Fibroblast of peridontal ligament (primary cell): ENCODE measurements at regions not wholly inside any gene's neighbourhood (a gene's known extent, or its start where the extent isn't known, plus 50 kb on each side); places are given as distances from the start of the nearest gene placed in this dataset.

ENCODE experiments used
- DNase-seq: peaks from one replicate; pipeline ENCODE4 v3.0.0-alpha.2; 2010; ENCODE audit errors: extremely low read depth

DNA sequence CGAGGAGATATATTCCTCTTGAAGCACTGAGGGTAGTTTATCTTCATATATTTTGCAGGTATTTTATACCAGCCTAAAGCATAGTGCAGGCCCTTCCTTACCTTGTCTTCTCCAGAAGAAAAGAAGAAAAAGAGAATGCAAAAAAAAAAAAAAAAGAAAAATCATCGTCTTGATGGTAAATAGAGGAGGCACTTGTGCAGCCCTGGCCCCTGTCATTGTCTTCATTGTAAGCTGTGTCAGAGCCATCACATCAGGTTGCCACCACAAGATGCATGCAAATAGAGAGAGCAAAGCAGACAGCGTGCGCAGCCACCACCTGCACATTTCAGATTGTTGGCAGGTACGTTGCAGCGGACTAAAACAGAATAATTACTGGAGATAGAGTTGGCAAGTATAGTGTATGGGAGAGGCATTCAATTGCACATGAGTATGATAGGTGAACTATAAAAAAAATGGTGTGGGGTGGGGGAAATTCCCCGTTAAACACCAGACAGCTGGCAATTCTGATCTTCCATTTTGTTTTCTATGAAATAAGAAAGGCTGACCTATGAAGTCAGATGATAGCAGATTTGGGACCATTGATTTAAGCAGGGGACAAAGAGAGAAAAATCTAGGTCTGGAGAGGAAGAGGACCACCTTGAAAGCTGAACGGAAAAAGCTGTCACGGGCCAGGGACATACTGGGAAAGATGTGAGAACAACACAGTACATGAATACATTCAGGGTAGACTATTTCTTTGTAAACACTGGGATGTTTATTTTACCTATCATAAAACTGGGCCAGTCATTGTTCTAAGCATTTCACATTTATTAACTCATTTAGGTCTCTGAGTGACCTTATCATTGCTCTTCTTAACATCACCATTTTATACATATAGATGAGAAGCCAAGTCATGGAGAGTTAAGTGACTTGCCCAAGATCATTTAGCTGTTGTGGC lies 306.3 kb upstream of the SP8 start:
- no peak for DNase-seq

DNA sequence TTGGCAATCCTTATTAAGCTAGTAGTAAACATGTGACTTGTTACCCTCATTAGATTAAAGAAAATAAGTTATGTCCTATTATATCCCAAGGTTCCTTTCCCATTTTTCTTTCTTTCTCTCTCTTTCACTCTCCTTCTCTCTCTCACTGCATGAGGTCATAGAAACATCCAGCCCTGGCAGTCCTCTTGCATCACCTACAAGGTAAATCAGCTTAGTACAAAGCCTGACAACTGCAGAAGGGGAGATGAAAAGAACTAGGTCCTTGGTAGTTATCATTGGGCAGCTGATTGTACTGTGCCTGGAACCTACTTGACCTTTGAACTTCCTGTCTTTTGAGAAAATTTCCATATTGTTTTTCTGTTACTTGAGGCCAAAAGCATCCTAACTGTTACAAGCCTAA lies 307.9 kb upstream of the SP8 start:
- DNase-seq = no peak

DNA sequence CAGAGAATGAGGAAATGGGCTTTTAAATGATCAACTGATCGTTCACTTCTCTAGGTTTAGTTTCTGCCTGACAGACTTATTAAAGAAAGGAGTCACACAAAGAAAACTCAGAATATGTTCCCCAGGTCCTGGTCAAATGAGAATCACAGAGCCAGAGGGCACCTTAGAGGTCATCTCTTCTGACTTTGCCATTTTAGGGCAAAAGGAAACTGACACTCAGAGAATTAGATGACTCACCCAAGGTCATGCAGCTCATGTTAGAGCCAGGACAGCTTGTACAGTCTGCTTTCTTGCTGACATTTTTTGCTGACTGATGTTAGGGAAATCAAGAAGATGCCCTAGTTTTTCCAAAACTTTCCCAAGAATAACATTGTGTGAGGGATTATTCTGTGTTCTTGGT lies 312.7 kb upstream of the SP8 start:
- DNase-seq = no peak

DNA sequence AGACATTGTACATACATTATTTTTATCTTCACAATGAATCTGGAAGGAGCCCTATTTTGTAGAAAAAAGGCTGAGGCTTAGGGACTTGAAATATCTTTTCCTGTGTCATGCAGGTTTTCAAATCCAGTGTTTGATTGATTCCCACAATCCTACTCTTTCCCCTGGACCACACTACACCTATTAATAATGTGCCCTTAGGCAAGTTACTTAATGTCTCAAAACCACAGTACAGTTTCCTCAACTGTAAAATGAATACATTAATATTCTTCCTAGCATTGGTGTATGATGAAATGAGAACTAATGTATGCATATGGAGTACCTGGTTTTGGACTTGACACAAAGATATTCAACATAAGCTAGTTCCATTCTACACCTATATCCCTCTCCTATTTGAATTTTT lies 313.3 kb upstream of the SP8 start:
- no peak for DNase-seq

DNA sequence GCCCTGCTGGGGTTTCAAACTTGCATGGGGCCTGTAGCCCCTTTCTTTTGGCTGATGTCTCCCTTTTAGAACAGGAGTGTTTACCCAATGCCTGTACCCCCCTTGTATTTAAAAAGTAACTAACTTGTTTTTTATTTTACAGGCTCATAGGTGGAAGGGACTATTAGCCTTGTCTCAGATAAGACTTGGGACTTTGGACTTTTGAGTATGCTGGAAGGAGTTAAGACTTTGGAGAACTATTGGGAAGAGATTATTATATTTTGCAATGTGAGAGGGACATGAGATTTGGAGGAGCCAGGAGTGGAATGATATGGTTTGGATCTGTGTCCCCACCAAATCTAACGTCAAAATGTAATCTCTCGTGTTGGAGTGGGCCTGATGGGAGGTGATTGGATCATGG lies 314.9 kb upstream of the SP8 start:
- no peak for DNase-seq

DNA sequence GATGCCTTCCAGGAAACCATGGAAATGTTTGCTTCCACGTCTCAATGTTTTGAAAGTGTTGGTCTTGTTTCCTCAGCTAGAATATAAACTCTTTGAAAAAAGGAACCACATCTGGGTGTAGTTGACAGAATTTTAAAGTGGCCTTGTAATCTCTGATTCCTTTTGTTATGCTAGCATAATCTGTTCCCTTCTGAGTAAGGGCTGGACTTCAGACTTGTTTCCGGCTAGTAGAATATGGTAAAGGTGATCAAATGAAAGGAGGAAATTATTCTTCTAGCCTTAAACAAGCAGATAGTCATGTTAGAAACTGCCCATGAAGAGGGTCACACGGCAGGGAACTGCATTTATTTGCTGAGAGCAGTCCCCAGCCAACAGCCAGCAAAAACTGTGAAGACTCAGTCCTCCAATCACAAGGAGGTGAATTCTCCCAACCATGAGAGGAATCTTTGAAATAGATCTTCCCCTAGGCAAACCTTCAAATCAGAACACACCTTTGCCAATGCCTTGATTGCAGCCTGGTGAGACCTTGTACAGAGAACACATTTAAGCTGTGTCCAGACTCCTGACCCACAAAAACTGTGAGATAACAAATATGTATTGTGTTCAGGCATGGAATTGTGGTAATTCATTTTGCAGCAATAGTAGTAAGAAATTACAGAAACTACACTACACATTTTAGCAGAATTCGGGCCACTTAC lies 316.9 kb upstream of the SP8 start:
- no peak for DNase-seq

DNA sequence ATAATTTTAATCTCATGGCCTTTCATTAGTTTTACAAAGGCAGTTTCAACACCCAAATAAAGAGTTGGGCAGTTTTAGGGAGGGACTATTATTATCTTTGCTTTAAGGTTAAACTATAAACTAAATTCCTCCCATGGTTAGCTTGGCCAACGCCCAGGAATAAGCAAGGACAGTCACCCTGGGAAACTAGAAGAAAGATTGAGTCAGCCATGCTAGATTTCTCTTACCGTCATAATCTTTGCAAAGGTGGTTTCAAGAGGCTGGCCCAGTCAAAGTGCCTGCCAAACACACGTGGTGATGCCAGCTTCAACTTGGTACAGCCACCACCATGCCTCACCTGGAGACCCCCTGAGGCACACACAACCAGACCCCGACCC lies 317.4 kb upstream of the SP8 start:
- DNase-seq = no peak

DNA sequence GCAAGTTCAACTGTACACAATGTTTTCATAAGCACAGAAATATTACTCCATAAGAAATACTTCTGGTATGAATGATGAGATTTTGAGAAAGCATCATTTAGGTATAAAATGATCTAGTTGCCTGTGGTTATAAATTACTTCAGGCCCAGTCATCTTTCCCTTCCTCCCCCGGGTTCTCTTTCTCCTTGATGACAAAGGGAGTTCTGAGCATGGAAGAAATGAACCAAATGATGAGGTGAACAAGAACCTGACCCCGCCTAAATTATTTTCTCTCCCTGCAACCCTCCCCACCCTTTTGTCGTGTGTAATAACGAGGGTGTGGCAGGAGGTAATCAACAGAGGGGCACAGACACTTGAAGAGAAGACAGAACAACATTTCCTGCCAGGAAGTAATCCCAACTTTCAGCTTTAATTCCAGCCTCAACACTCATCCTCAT lies 319.6 kb upstream of the SP8 start:
- DNase-seq = no peak

DNA sequence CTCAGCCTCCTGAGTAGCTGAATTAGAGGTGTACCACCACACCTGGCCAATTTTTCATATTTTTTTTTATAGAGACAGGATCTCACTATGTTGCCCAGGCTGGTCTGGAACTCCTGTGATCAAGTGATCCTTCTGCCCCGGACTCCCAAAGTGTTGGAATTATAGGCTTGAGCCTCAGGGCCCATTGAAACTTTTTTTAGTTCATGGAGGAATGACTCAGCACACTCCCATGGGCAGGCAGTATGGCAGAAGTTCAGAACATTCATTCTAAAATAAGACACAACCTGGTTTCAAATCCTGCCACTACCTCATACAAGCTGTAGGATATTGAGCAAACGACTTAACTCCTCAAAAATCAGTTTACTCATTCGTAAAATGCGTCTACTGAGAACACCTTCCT lies 320.4 kb upstream of the SP8 start:
- DNase-seq = no peak

DNA sequence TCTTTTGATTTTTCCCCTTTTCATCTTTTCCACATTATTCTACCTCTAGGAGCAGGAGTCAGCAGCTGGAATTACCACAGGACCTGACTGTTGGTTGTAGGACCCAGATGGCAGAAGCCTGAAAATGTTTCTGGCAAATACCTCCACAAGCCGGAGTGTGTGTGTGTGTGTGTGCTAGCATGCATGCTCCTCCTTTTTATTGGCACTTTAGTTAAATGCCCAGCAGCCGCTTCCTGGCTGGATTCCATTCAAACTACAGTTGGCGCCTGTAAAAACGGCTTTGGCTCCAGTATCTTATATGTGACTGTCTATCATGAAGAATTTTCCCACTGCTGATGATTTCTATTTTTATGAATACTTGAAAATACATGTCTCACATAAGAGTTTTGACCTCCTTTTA lies 319.7 kb upstream of the SP4 start:
- no peak for DNase-seq

DNA sequence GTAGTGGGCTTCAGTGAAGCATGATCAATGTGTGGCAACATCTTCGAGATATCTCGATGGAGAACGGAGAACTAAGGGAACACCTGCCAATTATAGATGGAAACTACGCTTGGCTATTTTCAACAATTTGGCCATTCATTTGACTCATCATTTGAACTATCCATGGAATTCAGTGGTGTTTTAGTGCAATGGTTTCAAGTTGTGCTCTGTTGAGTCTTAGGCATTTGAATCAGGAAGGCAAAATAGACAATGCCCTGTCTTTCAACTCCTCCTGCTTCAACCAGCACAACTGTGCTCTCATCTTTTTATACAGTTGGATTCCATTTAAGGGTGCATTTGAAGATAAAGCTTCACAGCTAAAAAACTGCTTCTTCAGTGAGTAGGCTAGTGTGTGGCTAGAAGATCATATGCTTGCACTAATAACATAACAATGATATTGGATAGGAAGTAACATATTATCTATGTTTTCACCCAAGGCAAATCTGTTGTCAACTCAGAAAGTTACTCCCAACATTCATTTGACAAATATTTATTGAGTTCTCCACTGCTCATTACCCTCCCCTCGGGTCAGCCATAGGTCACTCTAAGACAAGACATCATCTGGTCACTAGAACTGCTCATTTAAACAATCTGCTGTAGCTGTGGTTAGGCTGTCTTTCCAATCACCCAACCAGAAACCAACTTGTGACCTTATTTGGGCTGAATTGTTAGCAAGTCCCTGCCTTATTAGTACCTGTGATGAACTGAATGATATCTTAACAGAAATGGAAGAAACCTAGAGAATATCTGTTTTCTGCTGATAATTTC lies 314.1 kb upstream of the SP4 start:
- no peak for DNase-seq

DNA sequence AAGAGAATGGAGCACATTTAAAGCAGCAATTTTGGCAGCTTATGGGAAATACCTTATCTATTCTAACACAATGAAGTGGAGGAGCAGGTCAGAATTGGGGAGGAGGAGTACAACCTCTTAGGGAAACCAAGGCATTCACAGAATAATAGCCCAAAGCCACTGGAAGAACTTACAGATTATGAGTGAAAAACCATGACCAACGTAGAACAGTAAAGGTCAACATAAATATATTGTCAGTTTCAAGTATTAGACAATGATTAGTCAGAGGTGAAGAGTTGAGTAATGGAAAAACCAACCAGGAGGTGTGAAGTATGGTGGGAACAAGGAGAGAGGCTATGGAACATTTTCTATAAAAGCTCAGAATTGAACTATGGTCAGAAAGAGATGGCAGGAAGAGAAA lies 304.3 kb upstream of the SP4 start:
- no peak for DNase-seq

DNA sequence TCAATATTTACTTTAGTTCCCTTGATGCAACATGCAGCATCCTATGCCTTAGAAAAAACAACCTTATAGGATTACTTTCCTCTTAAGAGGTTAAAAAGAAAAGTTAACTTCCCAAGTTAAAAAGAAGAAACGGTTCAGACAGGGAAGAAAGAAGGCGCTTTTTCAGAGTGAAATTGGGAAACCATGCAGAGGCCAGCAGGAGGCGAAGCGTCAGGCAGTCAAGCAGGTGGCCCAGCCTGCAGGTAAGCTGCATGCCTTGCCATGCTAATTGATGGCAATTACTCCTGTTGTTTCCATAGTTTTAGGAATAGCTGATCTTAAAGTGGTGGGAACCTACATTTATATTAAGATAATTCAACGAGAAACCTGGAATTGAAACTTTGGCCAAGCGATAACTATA lies 302.6 kb upstream of the SP4 start:
- DNase-seq = no peak

DNA sequence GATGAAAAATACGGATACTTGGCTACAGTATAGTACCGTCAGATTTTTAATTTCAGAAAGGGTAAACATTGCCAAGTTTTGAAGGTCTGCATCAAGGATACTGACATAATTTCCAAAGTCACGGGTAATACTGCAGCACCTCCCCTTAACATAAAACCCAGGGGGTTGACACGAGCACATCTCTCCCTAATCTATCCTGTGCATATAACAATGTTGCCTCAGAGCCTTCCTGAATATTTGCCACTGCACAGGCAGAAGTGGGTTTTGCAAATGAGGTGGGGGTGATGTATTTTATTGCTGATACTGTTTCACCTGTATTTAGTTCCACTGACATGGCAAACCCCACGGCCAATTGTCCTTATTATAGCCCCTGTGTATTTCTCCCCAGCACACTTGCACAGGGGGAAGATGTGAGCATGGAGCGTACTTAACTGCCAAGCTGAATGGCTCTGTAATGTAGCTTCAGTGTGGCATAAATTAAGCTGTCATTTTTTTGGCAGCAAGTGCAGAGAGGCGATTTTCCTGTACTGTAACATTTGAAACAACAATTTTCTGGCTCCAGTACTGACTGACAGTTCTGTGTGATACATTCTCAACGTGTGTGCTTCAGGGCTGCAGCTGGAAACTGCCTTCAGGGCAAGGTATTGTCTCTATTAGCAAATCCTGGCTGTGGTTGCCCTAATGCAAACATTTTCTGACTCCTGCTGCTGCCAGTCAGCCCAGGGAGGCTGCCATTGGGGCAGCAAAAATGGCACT lies 299.6 kb upstream of the SP4 start:
- DNase-seq = no peak

DNA sequence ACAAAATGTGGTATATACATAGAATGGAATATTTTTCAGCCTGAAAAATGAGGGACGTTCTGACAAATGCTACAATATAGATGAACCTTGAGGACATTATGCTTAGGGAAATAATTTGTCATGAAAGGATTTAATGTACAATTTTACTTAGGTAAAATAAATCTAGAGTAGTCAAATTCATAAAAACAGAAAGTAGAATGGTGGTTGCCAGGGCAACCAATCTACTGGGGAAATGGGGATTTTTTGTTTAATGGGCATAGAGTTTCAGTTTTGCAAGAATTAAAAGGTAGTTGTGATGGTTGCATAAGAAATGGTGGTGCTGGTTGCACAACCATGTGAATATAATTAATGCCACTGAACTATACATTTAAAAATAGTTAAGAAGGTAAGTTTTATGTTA lies 296.0 kb upstream of the SP4 start:
- DNase-seq = no peak

DNA sequence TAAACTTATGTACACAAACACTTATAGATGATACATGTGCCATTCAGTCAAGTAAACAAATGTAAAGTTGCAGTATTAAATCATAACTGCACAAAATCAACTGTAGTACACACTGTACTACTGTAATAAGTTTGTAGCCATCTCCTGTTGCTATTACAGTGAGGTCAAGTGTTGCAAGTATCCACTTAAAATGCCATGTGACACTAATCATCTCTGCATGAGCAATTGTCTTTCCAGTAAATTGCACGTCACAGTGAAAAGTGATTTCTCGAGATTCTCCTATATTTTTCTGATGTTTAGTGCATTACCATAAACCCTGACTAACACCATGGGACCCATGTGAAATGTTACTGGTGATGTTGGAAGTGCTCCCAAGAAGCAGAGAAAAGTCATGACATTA lies 293.3 kb upstream of the SP4 start:
- DNase-seq = no peak

DNA sequence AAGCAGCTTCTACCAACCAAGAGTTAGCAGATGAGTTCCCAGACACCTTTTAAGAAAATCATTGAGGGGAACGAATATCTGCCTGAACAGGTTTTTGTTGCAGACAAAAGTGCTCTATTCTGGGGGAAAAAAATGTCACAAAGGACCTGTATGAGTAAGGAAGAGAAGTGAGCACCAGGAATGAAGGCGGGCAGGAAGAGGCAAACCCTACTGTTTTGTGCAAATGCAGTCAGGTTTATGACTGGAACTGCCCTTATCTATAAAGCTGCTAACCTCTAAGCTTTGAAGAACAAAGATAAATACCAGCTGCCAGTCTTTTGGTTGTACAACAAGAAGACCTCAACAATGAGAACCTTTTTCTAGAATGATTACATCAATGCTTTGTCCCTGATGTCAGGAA lies 292.4 kb upstream of the SP4 start:
- DNase-seq = no peak

DNA sequence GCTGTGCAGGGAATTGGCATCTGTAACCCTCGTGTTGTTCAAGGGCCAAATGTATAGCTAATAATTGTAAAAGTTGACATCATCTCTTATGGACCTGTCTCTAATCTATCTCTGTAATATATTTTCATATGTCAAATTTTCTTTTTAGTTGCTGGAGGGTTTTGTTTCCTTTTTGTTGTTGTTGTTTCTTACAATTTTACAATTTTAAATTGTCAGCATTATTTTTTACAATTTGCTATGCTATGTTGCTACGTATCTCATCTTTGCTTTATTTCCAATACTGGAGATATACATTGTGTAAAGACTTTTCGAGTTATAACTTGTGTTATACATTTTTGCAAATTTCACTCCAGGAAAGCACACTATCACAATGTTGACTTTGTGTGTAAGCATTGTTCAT lies 290.2 kb upstream of the SP4 start:
- DNase-seq = no peak

DNA sequence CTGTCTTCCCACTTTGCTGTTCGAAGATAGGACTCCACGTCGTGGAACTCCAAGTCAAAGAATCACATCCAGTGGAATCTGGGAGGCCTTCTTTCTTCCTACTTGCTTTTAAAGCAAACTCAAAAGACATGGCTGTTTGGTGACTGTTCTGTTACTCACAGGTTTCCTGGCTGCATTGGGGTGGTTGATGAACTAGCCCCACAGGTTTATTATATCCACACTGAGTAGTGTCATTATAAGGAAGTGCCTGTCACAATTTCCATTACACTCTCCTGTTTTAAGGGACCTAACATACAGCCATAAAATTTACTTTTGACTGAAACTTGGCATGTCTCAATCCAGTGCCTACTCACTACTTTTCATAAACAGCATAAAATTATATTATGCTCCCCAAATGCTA lies 287.3 kb upstream of the SP4 start:
- no peak for DNase-seq

DNA sequence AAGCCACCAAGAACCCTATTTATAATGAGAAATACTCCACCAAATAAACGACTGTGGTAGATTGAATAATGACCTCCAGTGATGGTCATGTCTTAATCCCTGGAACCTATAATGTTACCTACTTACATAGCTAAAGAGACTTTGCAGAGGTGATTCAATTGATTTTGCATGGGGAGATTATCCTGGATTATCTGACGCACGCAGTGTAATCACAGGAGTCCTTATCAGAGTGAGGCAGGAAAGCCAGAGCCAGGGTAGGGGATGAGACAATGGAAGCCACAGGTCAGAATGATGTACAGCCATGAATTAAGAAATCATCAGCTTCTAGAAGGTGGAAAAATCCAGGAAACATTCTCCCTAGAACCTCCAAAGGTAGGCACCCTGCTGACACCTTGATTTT lies 286.4 kb upstream of the SP4 start:
- DNase-seq = no peak

DNA sequence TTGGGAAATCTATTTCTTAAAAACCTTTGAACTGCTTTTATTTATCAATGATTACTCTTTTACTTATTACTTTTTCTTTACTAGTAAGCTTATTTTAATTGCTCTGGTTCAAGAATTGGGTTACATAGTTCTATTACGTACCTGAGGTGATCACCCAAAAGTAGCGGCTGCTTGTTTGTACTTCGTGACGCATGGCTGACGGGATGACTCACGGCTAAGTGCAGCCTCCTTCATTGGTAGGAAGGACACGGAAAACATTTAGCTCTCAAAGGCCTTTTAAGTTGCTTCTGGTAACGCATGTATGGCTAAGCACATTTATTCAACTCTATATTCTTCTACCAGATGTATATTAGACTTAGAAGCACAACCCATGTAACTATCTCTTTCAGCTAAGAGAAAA lies 285.8 kb upstream of the SP4 start:
- no peak for DNase-seq
